Thymus (tissue), 11 donors: ENCODE measurements at regions not wholly inside any gene's neighbourhood (a gene's known extent, or its start where the extent isn't known, plus 50 kb on each side); places are given as distances from the start of the nearest gene placed in this dataset.

ENCODE experiments used
- DNase-seq, 9 donors: peaks; one replicate each; pipeline ENCODE4 v3.0.0-alpha.2; 2013; ENCODE audit warnings: low spot score in 9 of 9, low read depth in 6 of 9, missing footprints in 1 of 9
- H3K27ac ChIP-seq, 2 donors: one replicate each; pipeline ENCODE4 v1.5.1; 2013; ENCODE audit warnings: control low read depth in 1 of 2, low read depth in 1 of 2, low read length in 1 of 2, mild to moderate bottlenecking in 1 of 2, moderate library complexity in 1 of 2
- H3K27me3 ChIP-seq, 2 donors: one replicate each; pipeline ENCODE4 v1.5.1; 2013; ENCODE audit warnings: low read length in 1 of 2; ENCODE audit not compliant: control insufficient read depth in 2 of 2, insufficient read depth in 1 of 2
- H3K36me3 ChIP-seq, 2 donors: one replicate each; pipeline ENCODE4 v1.5.1; 2013; ENCODE audit warnings: low read length in 1 of 2, mild to moderate bottlenecking in 1 of 2, moderate library complexity in 1 of 2; ENCODE audit not compliant: control insufficient read depth in 2 of 2, insufficient read depth in 2 of 2
- H3K4me1 ChIP-seq, 2 donors: one replicate each; pipeline ENCODE4 v1.5.1; 2013; ENCODE audit warnings: low read length in 2 of 2; ENCODE audit not compliant: control insufficient read depth in 2 of 2, insufficient read depth in 2 of 2
- H3K4me3 ChIP-seq, 2 donors: one replicate each; pipeline ENCODE4 v1.5.1; 2013; ENCODE audit warnings: low read length in 2 of 2, control low read depth in 1 of 2, mild to moderate bottlenecking in 1 of 2
- H3K9me3 ChIP-seq, 2 donors: one replicate each; pipeline ENCODE4 v1.5.1; 2013; ENCODE audit warnings: low read length in 1 of 2, mild to moderate bottlenecking in 1 of 2; ENCODE audit not compliant: control insufficient read depth in 2 of 2, insufficient read depth in 1 of 2
- WGBS: extraction: QIAGEN DNeasy Blood & Tissue Kit; methylation state at CpG from one replicate; pipeline ENCODE4 v1.1.7; 2013; 5-methylcytosine and 5-hydroxymethylcytosine counted together
- donor health status: healthy.

- Histone ChIP-seq H3K9me3 (no peaks in the 10 kb centered on the region), H3K27ac (no peak overlapping the region), H3K4me1 (no peaks in the 10 kb centered on the region), H3K27me3 (no peaks in the 10 kb centered on the region), H3K4me3 (no peak overlapping the region), H3K36me3 (no peaks in the 10 kb centered on the region)
- DNase-seq = no peak
- 86% methylated on average over 2 of the region's 2 CpGs for WGBS
Observed at GRCh38 chr5:45060724-45061123, 252.0 kb downstream of the MRPS30 start.

- Histone ChIP-seq H3K9me3 (no peaks in the 10 kb centered on the region), H3K4me1 (no peaks in the 10 kb centered on the region), H3K27me3 (no peaks in the 10 kb centered on the region), H3K36me3 (no peaks in the 10 kb centered on the region), H3K4me3 (no peak overlapping the region), H3K27ac (no peak overlapping the region)
- no peak for DNase-seq
Observed at GRCh38 chr5:45062044-45062443, 253.3 kb downstream of the MRPS30 start.

- Histone ChIP-seq H3K9me3 (no peaks in the 10 kb centered on the region), H3K27me3 (no peaks in the 10 kb centered on the region), H3K27ac (no peak overlapping the region), H3K4me3 (no peak overlapping the region), H3K4me1 (no peaks in the 10 kb centered on the region), H3K36me3 (no peaks in the 10 kb centered on the region)
- DNase-seq = no peak
- WGBS = 97% methylated on average over 2 of the region's 2 CpGs
Observed at GRCh38 chr5:45081082-45081481, 272.3 kb downstream of the MRPS30 start.

GRCh38 chr5:45089870-45090269, 281.1 kb downstream of the MRPS30 start:
- H3K4me1 ChIP-seq = no peaks in the 10 kb centered on the region
- WGBS = 79% methylated on average over 1 of the region's 1 CpG
- no peak overlapping the region for H3K4me3 ChIP-seq
- H3K27ac ChIP-seq = no peak overlapping the region
- H3K9me3 ChIP-seq = no peaks in the 10 kb centered on the region
- H3K36me3 ChIP-seq = no peaks in the 10 kb centered on the region
- no peak for DNase-seq
- H3K27me3 ChIP-seq = no peaks in the 10 kb centered on the region

GRCh38 chr5:45093377-45093776, 284.6 kb downstream of the MRPS30 start:
- Histone ChIP-seq H3K36me3 (no peaks in the 10 kb centered on the region), H3K27ac (no peak overlapping the region), H3K4me1 (no peaks in the 10 kb centered on the region), H3K27me3 (no peaks in the 10 kb centered on the region), H3K9me3 (no peaks in the 10 kb centered on the region), H3K4me3 (no peak overlapping the region)
- DNase-seq = no peak
- 95% methylated on average over 1 of the region's 1 CpG for WGBS

GRCh38 chr5:45094876-45095440, 286.2 kb downstream of the MRPS30 start:
- 63% methylated on average over 4 of the region's 4 CpGs for WGBS
- H3K27ac ChIP-seq = no peak overlapping the region
- H3K27me3 ChIP-seq = no peaks in the 10 kb centered on the region
- H3K4me3 ChIP-seq = no peak overlapping the region
- H3K9me3 ChIP-seq = no peaks in the 10 kb centered on the region
- no peaks in the 10 kb centered on the region for H3K36me3 ChIP-seq
- no peaks in the 10 kb centered on the region for H3K4me1 ChIP-seq
- DNase-seq = no peak

GRCh38 chr5:45098483-45098882, 289.7 kb downstream of the MRPS30 start:
- no peaks in the 10 kb centered on the region for H3K36me3 ChIP-seq
- no peaks in the 10 kb centered on the region for H3K9me3 ChIP-seq
- H3K27me3 ChIP-seq = no peaks in the 10 kb centered on the region
- no peak overlapping the region for H3K27ac ChIP-seq
- WGBS = 91% methylated on average over 3 of the region's 3 CpGs
- no peak for DNase-seq
- no peaks in the 10 kb centered on the region for H3K4me1 ChIP-seq
- no peak overlapping the region for H3K4me3 ChIP-seq

- no peak for DNase-seq
- Histone ChIP-seq H3K27ac (no peak overlapping the region), H3K27me3 (no peaks in the 10 kb centered on the region), H3K4me3 (no peak overlapping the region), H3K4me1 (no peaks in the 10 kb centered on the region), H3K9me3 (no peaks in the 10 kb centered on the region), H3K36me3 (no peaks in the 10 kb centered on the region)
- WGBS = 97% methylated on average over 4 of the region's 4 CpGs
Observed at GRCh38 chr5:45101146-45101545, 292.4 kb downstream of the MRPS30 start.

- H3K9me3 ChIP-seq = no peaks in the 10 kb centered on the region
- no peaks in the 10 kb centered on the region for H3K36me3 ChIP-seq
- no peak for DNase-seq
- H3K4me1 ChIP-seq = no peaks in the 10 kb centered on the region
- no peak overlapping the region for H3K27ac ChIP-seq
- H3K27me3 ChIP-seq = no peaks in the 10 kb centered on the region
- H3K4me3 ChIP-seq = no peak overlapping the region
- 95% methylated on average over 1 of the region's 1 CpG for WGBS
Observed at GRCh38 chr5:45105491-45105994, 296.8 kb downstream of the MRPS30 start.

- Histone ChIP-seq H3K27me3 (no peaks in the 10 kb centered on the region), H3K4me3 (no peak overlapping the region), H3K9me3 (no peaks in the 10 kb centered on the region), H3K27ac (no peak overlapping the region), H3K4me1 (no peaks in the 10 kb centered on the region), H3K36me3 (no peaks in the 10 kb centered on the region)
- 90% methylated on average over 1 of the region's 1 CpG for WGBS
- DNase-seq = no peak
Observed at GRCh38 chr5:45109062-45109461, 300.3 kb downstream of the MRPS30 start.
